ENCODE measurements at regions not wholly inside any gene's neighbourhood (a gene's known extent, or its start where the extent isn't known, plus 50 kb on each side); places are given as distances from the start of the nearest gene placed in this dataset.
"Not testable (repeated sequence)": the region's sequence is repeated elsewhere in the genome, so short reads cannot be mapped to it uniquely, and the experiment has no call there.

- no peak for DNase-seq
These were observed 478.9 kb upstream of the GBE1 start for GRCh38 chr3:82240322-82240721.

- DNase-seq: no peak
These were observed 474.8 kb upstream of the GBE1 start for GRCh38 chr3:82236257-82236656.

GRCh38 chr3:82229397-82229796 lies 468.0 kb upstream of the GBE1 start:
- no peak for DNase-seq

DNA sequence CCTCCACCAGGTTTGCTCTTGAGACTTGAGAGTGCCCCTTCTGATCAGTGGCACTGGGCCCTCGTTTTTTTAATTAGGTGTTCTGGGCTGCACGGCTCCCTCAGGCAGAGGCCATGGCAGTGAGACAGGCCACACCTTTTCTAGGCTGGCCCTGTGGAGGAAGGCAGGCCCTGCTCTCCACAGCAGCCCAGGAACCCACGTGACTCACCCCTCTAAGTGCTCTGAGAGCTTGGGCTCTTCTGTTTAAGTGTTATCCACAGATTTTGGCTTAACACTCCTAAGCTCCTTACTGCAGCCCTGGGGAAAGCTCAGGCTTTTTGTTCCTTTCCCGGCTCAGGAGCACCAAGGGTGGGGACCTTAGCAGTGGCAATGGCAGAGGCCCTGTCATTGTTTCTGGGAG lies 463.2 kb upstream of the GBE1 start:
- no peak for DNase-seq

DNA sequence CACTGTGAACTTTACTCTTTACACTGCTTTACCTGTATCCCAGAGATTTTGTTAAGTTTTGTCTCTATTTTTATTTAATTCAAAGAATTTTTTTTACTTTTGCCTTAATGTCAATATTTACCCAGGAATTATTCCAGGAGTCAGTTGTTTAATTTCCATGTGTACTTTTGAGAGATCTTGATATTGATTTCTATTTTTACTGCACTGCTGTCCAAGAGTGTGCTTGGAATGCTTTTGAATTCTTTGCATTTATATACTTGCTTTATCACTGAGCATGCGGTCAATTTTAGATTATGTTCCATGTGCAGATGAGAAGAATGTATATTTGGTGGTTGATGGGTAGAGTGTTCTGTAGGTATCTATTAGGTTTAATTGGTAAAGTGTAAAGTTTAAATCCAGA lies 461.0 kb upstream of the GBE1 start:
- DNase-seq: no peak

DNA sequence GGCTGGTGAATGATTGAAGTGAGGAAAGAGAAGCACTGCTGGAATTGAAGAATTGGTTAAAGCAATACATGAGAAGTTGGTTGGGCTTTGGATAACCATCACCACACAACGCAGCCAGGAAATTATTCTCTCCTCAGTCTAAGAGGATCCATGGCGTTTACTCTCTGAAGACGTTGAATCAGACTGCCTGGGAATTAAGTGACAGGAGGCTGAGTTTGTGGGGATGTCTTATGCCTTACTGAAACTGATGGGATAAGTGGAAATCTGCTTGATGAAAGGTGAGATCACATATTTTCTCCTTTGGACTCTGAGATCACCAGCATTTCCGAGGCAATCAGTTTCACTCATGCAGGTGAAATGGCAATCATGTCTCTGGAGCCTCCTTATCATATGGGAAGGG lies 456.1 kb upstream of the GBE1 start:
- no peak for DNase-seq

GRCh38 chr3:82208002-82208710 lies 446.7 kb upstream of the GBE1 start:
- DNase-seq: no peak

DNA sequence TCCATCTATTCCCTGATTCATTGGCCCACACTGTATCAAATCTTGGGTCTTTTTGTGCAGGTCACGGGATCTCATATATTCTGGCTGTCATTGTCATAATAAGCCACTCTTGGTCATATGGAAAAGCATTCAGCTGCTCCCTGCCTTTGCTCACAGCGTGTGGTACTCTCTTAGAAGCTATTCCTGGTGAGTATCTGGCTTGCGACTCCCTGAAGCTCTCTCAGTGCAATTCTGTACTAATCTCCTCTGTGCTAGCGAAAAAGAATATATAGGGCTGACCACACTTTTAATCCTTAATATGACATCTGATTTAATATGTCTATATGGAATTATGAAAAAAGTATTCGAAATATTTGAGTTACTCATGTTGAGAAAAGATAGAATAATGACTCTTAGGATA lies 440.8 kb upstream of the GBE1 start:
- no peak for DNase-seq

DNA sequence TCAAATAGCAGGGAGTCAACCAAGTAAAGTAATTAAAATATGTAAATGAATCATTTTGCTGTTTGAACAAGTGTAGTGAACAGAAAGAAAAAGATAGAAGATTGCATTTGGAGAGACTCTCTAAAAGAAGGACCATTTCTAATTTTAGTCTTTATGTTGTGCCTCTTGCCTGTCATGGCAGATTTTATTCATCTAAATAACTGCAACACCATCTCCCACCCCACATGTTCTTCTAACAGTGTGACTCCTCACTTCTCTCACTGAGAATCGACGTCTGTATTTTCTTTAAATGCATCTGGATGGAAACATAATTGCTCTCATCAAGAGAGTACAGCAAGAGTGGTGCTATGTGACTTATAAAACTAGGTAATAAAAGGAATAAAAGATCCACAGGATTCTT lies 439.9 kb upstream of the GBE1 start:
- no peak for DNase-seq

DNA sequence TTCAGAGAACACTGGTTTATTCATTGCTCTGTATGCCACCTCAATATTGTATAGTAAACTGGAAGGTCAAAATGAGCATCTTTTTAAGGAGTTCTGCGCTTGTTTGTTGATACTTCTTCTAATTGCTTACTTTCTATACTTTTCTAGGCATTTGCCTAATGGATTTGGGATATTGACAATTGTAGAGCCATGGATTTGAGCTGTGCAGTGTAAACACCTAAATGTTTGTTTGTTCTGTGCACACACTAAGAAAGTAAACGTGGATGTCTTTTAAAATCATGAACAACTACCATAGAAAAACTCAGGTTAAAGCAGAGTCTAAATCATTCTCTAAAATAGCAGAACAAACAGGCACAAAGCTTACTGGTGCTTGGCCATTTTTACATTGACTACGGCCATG lies 436.6 kb upstream of the GBE1 start:
- DNase-seq: no peak

- no peak for DNase-seq
These were observed 435.2 kb upstream of the GBE1 start for GRCh38 chr3:82196645-82197044.

DNA sequence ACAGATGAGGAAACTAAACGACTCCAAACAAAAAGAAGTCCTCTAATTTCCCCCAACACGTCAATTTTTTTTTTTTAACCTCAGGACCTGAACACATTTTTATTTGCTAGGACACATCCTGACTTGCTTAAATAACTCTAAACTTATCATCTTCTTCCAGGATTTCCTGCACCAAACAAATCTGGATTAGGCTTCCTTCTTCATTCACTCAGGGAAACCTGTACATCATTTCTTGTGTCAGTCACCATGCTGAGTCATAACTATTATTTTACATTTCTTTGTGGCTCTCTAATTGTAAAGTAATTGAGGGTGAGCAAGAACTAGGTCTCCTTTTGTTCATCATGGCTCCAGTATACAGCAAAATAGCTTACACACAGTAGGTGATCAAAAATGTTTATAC lies 433.4 kb upstream of the GBE1 start:
- DNase-seq: no peak

DNA sequence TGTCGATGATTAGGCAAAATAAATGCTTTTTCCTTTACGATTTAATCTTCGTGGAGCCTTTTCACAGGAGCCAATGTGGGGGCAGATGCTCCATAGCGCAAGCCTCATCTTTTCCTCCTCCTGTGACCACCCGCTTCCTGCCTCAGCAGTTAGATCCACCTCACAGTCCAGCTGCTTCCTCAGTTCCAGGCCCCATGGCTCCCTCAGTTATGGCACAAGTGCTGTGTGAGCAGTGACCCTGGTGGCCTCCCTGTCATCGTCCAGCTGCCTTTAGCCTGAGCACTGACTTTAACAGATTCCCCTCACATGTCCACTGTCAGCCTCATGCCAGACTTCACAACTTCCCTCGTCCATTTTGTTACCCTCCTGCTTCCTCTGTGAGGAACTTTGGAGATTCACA lies 424.6 kb upstream of the GBE1 start:
- DNase-seq: no peak

DNA sequence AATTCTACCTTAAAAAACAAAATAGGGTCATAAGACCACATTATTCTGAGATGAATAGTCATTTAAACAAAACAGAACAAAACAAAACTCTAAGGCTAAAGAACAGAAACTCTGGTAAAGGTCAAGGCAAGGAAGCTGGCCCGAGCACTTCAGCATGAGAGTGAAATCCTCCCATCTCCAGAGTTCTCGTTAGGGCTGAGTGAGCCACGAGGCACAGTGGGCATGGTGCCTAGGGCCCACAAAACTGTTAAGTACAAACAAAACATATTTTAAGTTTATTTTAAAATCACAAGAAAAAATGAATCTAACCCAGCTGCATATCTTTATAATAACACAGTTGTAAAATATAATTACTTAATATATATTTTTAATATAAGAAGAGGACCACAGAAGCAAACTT lies 417.8 kb upstream of the GBE1 start:
- no peak for DNase-seq

- DNase-seq: no peak
These were observed 416.8 kb upstream of the GBE1 start for GRCh38 chr3:82178291-82178690.

- no peak for DNase-seq
These were observed 416.3 kb upstream of the GBE1 start for GRCh38 chr3:82177774-82178173.

GRCh38 chr3:82165266-82165665 lies 403.8 kb upstream of the GBE1 start:
- no peak for DNase-seq

DNA sequence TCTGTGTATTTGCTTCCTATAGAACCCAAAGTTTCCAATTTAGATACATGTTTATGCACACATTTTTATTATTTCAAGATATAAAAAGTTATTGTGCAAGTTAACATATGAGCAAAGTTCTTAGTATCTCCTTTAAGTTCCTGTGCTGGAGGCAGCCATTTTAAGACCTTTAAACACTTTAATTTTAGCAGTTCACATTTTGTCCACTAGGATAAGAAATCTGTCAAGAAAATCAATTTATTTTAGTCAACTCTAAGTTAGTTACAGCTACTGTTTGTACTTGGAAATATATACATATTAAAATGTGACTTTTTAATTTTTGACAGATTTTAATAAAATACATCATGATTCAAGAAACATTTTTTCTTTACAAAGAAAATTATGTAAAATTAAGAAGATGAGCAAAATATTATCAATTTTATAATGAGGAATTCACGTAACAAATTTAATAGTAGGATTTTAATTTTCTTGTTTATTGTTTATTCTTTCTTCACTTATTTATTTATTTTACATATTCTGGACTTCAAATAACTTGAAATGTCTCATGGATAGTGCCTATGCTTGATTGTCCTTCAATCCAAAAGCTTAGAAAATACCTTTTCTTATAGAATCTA lies 402.6 kb upstream of the GBE1 start:
- DNase-seq: no peak

DNA sequence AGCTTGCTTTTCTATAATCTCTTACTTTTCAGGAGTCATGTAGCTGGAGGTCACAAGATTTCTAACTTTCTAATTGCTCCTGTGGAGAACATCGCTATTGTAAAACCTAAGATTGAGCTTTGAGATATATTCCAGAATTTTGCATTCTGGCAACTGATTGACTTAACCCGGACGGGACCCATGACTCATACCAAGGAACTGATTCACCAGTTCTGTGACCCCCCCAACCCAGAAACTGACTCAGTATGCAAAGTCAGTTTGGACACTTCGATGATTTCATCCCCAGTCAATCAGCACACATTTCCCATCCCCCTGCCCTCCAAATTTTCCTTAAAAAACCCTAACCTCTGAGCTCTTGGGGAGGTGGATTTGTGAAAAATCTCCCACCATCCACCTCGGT lies 396.5 kb upstream of the GBE1 start:
- no peak for DNase-seq

- DNase-seq: not testable (repeated sequence)
These were observed 392.4 kb upstream of the GBE1 start for GRCh38 chr3:82153892-82154291.

- no peak for DNase-seq
These were observed 384.3 kb upstream of the GBE1 start for GRCh38 chr3:82145742-82146141.

GRCh38 chr3:82144811-82145210 lies 383.4 kb upstream of the GBE1 start:
- no peak for DNase-seq

- no peak for DNase-seq
These were observed 382.4 kb upstream of the GBE1 start for GRCh38 chr3:82143661-82144412.

GRCh38 chr3:82141592-82141991 lies 380.1 kb upstream of the GBE1 start:
- DNase-seq: no peak
